Fibroblast of lung (primary cell): ENCODE measurements at regions not wholly inside any gene's neighbourhood (a gene's known extent, or its start where the extent isn't known, plus 50 kb on each side); places are given as distances from the start of the nearest gene placed in this dataset.
"Not testable (repeated sequence)": the region's sequence is repeated elsewhere in the genome, so short reads cannot be mapped to it uniquely, and the experiment has no call there.

Experiments
- DNase-seq, 2 donors: peaks; one replicate each; pipeline versions ENCODE4 v3.0.0 to v3.0.0-alpha.2; 2010; ENCODE audit warnings: low read depth in 2 of 2
- H2AFZ ChIP-seq: 2 replicates; pipeline ENCODE4 v1.5.1; 2012; ENCODE audit warnings: low read length, control low read depth, inconsistent platforms
- H3K27ac ChIP-seq: 2 replicates; pipeline ENCODE4 v1.5.1; 2011; ENCODE audit warnings: low read length, control low read depth; ENCODE audit not compliant: insufficient read depth
- H3K27me3 ChIP-seq: 2 replicates; pipeline ENCODE4 v1.5.1; 2011; ENCODE audit warnings: mild to moderate bottlenecking, low read length; ENCODE audit not compliant: control insufficient read depth, insufficient read depth
- H3K36me3 ChIP-seq: 2 replicates; pipeline ENCODE4 v1.5.1; 2011; ENCODE audit warnings: low read length; ENCODE audit not compliant: control insufficient read depth, insufficient read depth
- H3K4me1 ChIP-seq: 2 replicates; pipeline ENCODE4 v1.5.1; 2011; ENCODE audit warnings: low read length; ENCODE audit not compliant: control insufficient read depth, insufficient read depth; ENCODE audit errors: extremely low read depth
- H3K4me2 ChIP-seq: 2 replicates; pipeline ENCODE4 v1.5.1; 2011; ENCODE audit warnings: low read length, control low read depth; ENCODE audit not compliant: insufficient read depth; ENCODE audit errors: extremely low read depth
- H3K4me3 ChIP-seq, 4 experiments: fragments of 200-600 bp in 1 of 4; sonication (generic) in 1 of 4; replicated peaks in 1 of 4; 2 replicates each; pipeline ENCODE4 v1.5.1; 2011 to 2016; ENCODE audit warnings: low read length in 4 of 4, low read depth in 3 of 4, mild to moderate bottlenecking in 3 of 4, control low read depth in 2 of 4, inconsistent platforms in 1 of 4, mixed read lengths in 1 of 4; ENCODE audit not compliant: insufficient read depth in 1 of 4; ENCODE audit errors: control extremely low read depth in 1 of 4
- H3K79me2 ChIP-seq: 2 replicates; pipeline ENCODE4 v1.5.1; 2012; ENCODE audit warnings: mild to moderate bottlenecking, low read length, inconsistent platforms; ENCODE audit not compliant: control insufficient read depth, insufficient read depth
- H3K9ac ChIP-seq: 2 replicates; pipeline ENCODE4 v1.5.1; 2011; ENCODE audit warnings: mild to moderate bottlenecking, low read length, control low read depth; ENCODE audit not compliant: insufficient read depth
- H3K9me3 ChIP-seq: 2 replicates; pipeline ENCODE4 v1.5.1; 2012; ENCODE audit warnings: low read depth, low read length; ENCODE audit not compliant: control insufficient read depth, insufficient read depth
- H4K20me1 ChIP-seq: 2 replicates; pipeline ENCODE4 v1.5.1; 2011; ENCODE audit warnings: low read length; ENCODE audit not compliant: control insufficient read depth, insufficient read depth; ENCODE audit errors: extremely low read depth

- H3K27me3 ChIP-seq, H3K4me3 ChIP-seq, H3K36me3 ChIP-seq, H4K20me1 ChIP-seq, H2AFZ ChIP-seq, H3K9me3 ChIP-seq, H3K9ac ChIP-seq, H3K79me2 ChIP-seq, H3K27ac ChIP-seq, H3K4me2 ChIP-seq, DNase-seq, H3K4me1 ChIP-seq: not testable (repeated sequence)
Observed at GRCh38 chr2:89130665-89131308, 439.3 kb downstream of the RPIA start.

- H2AFZ ChIP-seq, H3K27ac ChIP-seq, H3K36me3 ChIP-seq, H3K79me2 ChIP-seq, H3K27me3 ChIP-seq, H3K4me3 ChIP-seq, H4K20me1 ChIP-seq, H3K9ac ChIP-seq, H3K4me1 ChIP-seq, H3K4me2 ChIP-seq, DNase-seq, H3K9me3 ChIP-seq: not testable (repeated sequence)
Observed at GRCh38 chr2:89142959-89143358, 451.5 kb downstream of the RPIA start.

GRCh38 chr2:89145342-89145741 lies 453.9 kb downstream of the RPIA start:
- not testable (repeated sequence) for H3K4me2 ChIP-seq, DNase-seq, H4K20me1 ChIP-seq

GRCh38 chr2:89148256-89148655 lies 456.8 kb downstream of the RPIA start:
- not testable (repeated sequence) for H3K9me3 ChIP-seq, H4K20me1 ChIP-seq, H3K27me3 ChIP-seq, H3K4me1 ChIP-seq, H3K27ac ChIP-seq, DNase-seq, H3K4me3 ChIP-seq, H3K4me2 ChIP-seq, H3K9ac ChIP-seq, H3K36me3 ChIP-seq, H3K79me2 ChIP-seq, H2AFZ ChIP-seq

More at GRCh38 chr2:89145342-89145741, 453.9 kb downstream of the RPIA start:
- H3K79me2 ChIP-seq, H3K9me3 ChIP-seq, H3K4me3 ChIP-seq, H3K27ac ChIP-seq, H2AFZ ChIP-seq, H3K36me3 ChIP-seq, H3K9ac ChIP-seq, H3K4me1 ChIP-seq, H3K27me3 ChIP-seq: not testable (repeated sequence)

- not testable (repeated sequence) for H4K20me1 ChIP-seq, H3K27ac ChIP-seq, H3K4me3 ChIP-seq, H3K4me1 ChIP-seq, H3K4me2 ChIP-seq, H3K9ac ChIP-seq, H3K9me3 ChIP-seq, H3K79me2 ChIP-seq, H3K27me3 ChIP-seq, H2AFZ ChIP-seq, H3K36me3 ChIP-seq, DNase-seq
Observed at GRCh38 chr2:89151699-89152098, 460.2 kb downstream of the RPIA start.

- not testable (repeated sequence) for DNase-seq, H3K27me3 ChIP-seq, H2AFZ ChIP-seq, H3K79me2 ChIP-seq, H3K9me3 ChIP-seq, H3K9ac ChIP-seq, H3K36me3 ChIP-seq, H3K4me3 ChIP-seq, H3K4me1 ChIP-seq, H3K4me2 ChIP-seq, H3K27ac ChIP-seq, H4K20me1 ChIP-seq
Observed at GRCh38 chr2:89152501-89152900, 461.0 kb downstream of the RPIA start.

- not testable (repeated sequence) for H3K36me3 ChIP-seq, H3K4me2 ChIP-seq, H4K20me1 ChIP-seq, H3K4me3 ChIP-seq, H2AFZ ChIP-seq, H3K4me1 ChIP-seq, DNase-seq, H3K27me3 ChIP-seq, H3K79me2 ChIP-seq, H3K9ac ChIP-seq, H3K27ac ChIP-seq, H3K9me3 ChIP-seq
Observed at GRCh38 chr2:89153210-89153609, 461.7 kb downstream of the RPIA start.
